SKM-1 (cell line): ENCODE measurements at regions not wholly inside any gene's neighbourhood (a gene's known extent, or its start where the extent isn't known, plus 50 kb on each side); places are given as distances from the start of the nearest gene placed in this dataset.

Experiments used
- DNase-seq: peaks from one replicate; lab custom pipeline; 2025; ENCODE audit not compliant: unreplicated experiment; lab: John Stamatoyannopoulos, UW

DNA sequence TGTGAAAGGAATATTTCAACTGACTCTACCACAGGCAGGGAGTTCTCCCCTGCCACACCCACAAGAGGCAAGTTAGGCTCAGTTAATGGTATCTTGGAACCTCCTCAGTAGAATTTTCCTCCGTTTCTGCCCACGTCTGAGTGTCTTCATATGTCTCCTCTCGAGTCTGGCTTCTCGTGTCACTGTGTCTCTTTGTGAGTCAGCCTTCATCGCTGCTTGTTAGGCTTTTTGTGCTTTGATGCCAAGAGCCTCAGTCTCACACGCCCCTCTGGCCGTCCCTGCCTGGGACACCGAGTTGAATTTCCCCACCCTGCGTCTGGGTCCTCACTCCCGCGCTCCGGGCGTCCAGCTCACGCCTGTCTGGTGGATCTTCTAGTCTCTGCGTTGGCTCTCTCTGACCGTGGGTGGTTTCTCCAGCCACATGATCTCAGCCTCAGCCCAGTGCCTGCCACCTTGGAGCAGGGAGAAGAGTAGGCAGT is 125.7 kb upstream of the GADD45A start:
- DNase-seq, result no peak

DNA sequence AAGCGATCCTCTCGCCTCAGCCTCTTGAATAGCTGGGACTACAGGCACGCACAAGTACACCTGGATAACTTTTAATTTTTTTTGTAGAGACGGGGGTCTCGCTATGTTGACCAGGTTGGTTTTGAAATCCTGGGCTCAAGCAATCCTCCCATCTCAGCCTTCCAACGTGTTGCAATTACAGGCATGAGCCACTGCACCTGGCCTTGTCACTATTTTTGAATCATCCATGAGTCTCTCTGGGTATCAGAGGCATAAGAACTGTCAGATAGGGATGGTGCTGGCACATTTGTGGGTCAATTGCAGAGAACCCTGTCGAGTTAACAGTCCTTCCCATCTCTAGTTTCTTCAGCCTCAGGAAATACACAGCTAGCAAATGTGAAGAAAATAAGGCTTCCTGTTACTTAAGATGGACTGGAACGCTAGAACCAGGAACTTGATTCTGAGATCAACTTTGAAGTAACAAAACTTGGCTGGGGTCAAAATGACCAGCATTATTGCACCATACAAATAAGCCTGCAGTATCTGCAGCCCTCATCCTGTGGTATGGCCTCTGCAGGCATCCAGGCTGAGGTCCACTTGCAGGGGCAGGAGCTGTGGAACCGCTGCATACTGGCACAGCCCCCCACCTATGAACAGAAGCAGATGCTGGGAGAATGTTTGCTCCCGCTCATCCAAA is 124.3 kb upstream of the GADD45A start:
- DNase-seq, result peak; percentile 73

DNA sequence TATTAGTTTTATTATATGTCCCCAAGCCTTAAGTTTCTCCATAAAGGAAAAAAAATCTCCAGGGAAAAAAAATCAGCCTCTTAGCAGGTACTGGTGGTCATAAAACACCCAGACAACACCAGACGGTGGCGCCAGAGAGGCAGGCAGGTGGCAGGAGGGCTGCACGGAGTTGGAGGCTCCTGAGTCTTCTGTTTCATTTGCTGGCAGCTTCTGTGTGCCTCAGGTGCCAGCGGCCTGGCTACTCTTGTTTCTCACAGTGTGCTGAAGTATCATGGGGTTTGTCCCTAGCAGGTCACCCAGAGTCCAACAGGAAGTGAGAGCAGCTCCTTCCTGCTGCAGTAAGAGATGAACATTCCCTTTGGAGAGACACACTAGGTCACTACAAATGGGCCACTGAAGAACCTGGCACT is 123.3 kb upstream of the GADD45A start:
- DNase-seq, result peak; percentile 46

DNA sequence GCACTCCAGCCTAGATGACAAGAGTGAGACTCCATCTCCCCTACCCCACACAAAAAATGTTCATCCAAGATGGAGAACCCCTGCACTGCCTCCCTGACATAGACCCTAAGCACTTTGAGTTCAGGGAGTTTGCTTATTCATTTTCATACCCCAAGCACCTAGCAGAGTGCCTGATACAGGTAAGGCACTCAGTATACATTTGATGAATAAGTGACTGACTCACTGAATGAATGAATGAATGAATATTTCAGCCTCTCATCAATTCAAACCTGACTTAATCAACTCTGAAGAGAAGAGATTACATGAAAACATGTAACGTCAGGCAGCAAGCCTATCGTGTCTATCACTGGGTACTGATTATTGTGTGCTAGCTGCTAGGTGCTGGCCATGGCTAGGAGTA is 121.3 kb upstream of the GADD45A start:
- no peak for DNase-seq

DNA sequence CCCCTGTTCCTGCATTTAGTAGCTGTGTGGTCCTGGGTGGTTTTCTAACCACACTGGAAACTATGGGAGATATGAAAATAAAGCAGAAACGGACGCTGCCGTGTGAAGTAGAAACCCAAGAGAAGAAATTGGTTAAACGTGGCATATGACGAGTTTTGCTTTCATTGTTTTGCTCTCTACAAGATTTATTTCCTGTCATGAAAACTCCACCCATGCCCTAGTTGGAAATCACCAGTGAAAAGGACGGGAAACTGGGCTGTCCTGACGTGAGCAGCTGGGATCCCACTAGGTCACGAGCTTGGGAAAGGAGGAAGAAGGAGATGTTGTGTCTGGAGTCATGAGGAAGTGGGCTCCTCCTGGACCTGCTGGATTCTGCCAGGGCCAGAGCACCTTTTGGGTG is 120.8 kb upstream of the GADD45A start:
- DNase-seq, result no peak

DNA sequence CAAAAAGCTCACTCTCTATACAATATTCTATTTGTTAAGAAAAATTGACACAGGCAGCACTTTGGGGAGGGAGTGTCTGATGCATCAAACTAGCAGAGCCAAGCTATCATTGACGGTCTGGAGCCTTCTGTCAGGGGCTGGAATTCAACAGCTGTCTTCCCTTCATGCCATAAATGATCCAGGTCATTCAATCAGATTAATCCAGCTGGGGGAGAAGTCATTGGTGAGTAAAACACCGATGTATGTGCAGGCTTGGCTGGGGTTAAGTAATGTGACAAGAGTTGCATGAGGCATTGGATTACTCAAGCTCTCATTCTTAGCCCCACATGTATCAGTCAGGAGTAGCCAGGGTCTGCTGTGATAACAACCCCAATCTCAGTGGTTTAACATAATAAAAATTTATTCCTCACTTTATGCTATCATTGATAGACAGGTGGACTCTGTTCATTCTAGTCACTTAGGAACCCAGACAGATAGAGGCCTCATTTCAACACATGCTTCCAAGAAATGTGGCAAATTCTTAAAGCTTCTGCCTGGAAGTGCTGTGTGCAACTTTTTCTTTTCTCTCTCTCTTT is 118.1 kb upstream of the GADD45A start:
- DNase-seq, result no peak

DNA sequence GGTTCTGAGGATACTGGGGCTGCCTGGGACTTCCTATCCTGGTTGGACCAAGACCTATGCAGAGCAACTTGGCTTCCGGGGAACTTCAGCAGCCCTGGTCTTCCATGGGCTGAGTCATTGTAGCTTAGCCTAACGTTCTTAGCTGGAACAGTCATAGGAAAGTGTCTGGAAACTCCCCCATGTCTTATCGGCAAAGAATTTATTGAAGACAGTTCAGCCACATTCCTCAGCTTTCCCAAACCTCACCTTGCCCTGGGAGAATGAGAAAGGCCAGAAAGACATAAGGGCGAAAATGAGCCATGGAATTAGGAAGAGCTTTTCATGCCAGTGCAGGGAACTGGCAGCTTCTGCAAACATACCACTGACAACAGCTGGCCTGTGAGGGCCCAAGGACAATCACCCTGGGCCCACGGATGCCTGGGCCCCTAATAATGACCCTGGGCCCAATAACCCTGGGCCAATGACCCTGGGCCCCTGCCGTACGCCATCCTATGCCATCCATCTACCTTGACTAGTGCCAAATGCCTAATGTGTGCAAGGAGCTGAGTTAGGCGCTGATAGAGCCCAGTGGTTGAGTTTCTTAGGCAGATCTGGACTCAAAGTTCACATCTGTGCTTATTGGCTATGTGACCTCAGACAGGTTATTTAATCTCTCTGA is 114.4 kb upstream of the GADD45A start:
- DNase-seq, result no peak

DNA sequence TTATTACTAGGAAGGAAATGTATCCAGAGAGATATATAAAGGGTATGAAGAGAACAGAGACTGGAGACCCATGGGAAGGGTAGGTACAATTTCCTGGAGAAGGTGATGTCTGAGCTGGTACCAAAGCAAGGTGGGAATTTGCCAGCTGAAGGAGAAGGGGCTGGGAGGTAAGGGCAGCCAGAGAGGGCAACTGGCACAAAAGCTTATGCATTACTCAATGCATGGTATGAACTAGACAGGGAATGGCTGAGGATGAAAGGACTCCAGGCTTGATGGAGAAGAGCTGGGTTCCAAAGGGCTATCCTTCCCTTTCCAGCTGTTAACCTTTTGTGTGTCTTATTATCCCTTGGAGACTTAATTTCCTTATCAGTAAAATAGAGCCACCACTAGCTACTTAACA is 113.6 kb upstream of the GADD45A start:
- no peak for DNase-seq

DNA sequence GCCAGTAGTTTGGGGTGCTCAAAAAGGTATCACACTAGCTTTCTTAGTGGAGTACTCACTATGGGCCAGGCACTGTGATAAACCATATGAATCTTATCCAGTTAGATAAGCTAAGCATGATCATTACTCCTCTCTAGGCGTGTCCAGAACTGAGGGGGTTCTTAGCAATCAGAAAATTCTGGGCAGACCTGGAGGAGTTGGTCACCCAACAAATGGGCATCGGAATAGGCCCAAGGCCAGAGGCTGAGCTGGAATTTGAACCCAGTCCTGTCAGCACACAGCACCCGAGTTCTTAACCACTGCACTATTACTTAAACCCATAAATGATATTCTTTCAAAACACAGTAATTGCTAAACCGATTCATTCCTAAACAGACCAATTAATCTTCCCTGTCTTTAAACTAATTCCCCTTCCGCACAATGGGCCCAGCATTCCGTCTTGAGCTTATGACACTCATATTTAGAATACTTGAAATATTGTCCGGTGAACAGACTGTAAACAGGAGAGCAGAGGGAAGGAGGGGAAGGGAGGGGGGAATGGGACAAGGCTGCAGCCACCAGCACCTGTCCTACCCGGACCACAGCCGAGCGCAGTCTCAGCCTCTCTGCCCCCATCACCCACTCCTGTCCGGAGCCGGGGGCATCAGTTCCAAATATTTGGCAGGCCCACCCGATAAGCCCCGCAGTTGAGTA is 113.0 kb upstream of the GADD45A start:
- no peak for DNase-seq

DNA sequence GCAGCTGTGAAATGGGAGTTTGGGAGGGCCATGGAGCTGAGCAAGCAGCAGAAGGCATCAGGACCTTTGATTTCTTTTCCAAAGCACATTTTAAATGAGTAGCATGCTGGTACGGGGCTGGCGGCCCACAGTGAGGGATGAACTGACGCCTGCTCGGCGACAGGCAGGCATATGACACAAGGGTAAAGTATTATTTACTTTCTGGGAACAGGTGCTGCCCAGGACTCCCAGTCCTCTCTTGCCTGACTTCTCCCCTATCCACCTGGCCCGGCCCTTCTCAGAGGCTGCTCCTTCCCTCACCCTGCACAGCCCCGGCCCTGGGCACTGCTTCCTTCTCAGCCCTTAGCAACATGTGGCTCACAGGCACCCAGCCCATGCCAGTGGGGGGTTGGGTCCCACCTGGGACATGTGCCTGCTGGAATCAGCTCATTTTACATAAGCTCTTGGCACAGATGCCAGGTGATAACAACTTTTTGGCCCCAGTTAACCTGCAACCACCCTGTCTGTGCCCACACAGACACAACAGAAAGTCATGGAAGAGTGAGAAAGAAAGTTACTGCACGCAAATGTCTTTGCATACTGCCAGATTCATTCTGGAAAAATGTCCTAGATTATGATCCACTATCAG is 112.3 kb upstream of the GADD45A start:
- no peak for DNase-seq

DNA sequence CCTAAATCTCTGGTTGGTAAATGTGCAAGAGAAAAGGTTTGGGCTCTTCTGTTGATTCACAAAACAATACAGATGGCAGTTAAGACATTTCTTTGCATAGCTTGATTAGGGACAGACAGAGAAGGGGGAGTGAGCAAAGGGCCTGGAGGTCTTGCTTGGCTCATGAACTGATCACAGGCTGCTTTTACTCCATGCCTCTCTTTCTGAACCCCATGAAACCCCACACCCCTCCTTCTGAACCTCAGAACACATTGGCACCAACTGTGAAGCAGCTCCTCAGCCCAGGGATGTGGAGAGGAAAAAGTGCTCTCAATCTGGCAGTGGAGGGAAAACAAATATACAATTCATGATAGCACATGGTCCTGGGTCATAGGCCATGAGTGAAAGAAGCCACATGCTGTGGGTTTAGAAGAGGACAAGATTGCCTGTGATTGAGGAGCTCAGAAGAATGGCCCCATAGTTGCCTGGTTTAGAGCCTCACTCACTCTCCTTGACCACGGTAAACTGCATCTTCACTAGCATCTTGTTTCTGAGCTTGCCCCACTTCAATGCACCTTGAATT is 111.6 kb upstream of the GADD45A start:
- DNase-seq, result no peak

DNA sequence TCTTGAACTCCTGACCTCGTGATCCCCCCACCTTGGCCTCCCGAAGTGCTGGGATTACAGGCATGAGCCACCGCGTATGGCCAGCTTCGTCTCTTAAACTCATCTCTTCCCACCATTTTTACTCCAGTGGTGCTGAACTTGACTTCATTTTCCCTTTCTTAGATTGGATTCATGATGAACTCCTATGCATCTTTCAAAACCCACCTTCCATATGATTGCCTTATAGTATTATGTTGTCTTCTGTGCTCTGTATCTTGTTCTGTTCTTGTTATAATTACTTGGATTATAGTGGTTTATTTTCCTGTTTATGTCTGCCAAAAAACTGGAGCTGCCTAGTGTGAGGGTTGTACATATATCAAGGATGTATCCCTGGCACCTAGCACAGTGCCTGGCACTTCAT is 110.8 kb upstream of the GADD45A start:
- no peak for DNase-seq

DNA sequence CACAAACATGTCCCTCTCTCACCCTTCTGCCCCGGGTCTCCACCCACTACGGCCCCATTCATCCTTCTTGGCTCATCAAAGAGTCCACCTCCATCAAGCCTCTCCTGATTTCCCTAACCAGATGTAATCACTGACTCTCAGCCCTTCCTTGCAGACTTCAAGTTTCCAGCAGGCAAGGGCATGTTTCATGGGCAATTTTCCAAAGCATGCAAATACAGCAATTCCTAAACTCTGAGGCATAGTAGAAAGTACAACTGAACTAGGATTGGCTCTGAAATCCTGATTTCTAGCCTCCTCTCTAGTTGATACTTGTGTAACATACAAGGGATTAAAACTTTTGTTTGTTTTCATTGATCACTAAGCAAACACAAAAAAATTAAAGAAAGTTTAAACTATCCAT is 109.1 kb upstream of the GADD45A start:
- no peak for DNase-seq

DNA sequence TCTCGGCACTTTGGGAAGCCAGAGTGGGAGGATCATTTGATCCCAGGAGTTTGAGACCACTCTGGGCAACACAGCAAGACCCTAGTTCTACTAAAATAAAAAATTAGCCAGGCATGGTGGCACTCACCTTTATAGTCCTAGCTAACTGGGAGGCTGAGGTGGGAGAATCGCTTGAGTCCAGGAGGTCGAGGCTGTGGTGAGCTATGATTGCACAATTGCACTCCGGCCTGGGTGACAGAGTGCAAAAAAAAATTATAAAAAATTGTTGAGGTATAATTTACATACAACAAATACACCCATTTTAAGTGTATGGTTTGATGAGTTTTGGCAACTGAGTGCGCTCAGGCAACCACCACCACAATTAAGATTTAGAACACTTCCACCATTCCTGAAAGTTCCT is 108.5 kb upstream of the GADD45A start:
- DNase-seq, result no peak

DNA sequence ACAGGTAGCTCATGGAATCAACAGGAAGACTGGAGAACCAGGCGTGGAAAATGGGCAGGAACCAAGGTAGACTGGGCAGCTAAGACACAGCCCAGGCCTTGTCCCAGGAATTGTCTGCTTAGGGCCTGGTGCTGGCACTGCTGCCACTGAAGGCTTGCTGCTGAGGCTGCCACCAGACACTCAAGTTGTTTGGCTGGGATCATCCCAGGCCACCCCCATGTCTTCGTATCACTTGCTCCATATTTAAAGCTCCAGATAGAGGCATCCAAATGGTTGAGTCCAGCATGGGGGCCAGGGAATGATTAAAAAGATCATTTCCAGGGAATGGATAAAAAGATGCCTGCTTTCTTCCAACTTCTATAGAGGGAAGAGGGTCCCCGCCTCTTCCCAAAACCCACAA is 107.4 kb upstream of the GADD45A start:
- no peak for DNase-seq

DNA sequence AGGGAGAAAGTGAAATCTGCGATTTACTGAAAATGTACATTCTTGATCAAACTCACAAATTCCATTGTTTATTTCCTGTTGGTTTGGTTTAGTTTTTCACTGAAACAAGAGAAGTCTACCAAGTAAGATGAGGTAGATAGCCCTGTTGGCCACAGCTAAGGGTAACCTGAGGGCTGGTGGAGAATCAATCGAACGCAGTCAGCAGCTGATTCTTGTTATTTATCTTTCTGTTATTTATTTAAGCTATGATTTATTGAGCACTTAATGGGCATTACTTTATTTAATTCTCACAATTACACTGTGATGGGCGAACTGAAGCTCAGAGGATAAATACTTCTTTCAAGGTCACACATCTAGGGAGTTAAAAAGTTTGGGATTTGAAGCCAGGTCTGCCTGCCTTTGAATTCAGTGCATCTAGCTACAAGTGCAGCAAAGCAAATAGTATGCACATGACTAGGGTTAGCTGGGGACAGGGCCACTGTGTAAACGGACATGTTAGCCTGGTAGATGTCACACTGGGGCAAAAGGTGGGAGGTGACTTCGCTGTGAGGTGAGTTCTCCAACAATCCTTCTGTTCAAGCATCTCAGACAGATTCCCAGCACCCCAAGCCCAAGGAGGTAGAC is 106.5 kb upstream of the GADD45A start:
- no peak for DNase-seq

DNA sequence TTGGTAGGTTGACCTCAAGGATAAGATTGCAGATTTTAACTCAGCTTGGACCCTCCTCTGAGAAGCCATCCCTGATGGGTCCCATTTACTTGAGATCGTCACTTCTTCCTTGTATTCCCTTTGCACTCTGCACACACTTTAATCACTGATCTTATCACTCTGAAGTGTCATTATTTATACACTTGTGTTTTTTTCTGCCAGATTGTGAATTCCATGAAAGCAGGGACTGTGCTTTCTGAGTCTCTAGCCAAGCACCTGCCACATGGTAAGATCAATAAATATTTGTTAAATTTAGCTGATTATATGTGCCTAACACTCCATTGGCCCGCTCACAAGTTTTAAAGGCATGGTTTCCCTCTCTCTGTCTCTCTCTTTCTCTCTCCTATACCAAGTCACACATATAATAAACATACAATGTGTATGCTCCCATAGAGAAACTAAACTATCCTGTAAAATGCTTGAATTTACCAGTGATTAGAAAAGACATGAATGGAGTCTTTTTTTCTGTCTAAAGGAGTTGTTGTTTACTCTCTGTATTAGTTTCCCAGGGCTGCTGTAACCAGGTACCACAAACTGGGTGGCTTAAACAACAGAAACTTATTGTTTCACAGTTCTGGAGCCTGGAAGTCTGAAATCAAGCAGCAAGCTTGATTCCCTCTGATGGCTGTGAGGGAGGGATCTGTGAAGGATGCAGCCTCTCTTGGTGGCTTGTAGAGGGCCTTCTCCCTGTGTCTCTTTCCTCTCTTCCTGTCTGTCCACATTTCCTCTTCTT is 105.2 kb upstream of the GADD45A start:
- no peak for DNase-seq

DNA sequence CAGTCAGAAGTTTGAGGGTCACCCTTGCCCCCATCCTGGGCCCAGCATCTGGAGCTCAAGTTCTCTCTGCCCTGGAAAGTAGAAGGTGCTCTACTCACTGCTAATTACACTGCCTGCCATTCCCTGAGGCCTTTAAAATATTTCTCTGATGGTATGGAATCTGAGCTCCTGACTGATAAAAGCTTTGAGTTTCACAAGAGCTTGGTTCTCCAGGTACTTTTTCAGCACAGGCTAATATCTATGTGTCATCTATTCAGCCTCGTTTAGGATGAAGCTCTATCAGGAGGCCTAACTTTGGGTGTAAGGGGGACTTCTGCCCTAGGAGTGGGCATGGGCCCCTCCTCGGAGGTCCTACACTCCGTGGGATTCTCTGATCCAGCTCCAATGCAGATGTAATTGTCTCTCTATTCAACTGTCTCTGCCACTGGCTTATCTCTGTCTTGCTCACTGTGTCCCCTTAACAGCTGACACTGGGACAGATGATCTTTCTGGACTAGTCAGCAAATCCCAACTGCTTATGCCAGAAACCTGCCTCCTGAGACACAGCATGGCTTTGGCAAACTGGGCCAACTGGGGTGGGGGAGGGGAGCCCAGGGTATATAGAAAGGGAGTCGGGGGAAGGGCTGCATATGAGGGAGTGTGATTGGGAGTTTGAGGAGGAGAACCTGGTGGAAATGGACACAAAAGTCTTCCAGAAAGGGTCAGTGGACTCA is 104.2 kb upstream of the GADD45A start:
- DNase-seq, result no peak
